ENCODE measurements at regions not wholly inside any gene's neighbourhood (a gene's known extent, or its start where the extent isn't known, plus 50 kb on each side); places are given as distances from the start of the nearest gene placed in this dataset.
"Not testable (repeated sequence)": the region's sequence is repeated elsewhere in the genome, so short reads cannot be mapped to it uniquely, and the experiment has no call there.

- no peak for DNase-seq
Measured at GRCh38 chr6:11380549-11380948, 148.1 kb upstream of the NEDD9 start.

GRCh38 chr6:11379805-11380204, 147.3 kb upstream of the NEDD9 start:
- DNase-seq: no peak

DNA sequence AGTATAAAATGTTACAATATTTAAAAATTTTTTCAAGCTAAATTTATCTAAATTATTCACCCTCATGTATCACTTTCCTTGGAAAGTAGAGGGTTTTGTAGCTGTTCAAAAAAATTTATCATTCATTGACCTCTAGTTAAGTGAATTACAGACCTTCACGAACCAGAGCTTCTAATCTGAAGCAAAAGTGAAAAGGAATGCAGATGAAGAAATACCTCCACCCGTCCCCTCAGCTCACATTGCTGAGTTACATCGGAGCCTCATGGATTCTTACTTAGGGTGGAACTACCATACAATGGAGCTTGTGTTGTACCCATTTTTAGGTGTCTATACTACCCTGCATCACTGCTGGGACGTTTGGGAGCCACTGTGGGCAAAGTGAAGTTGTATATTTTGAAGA, 146.2 kb upstream of the NEDD9 start:
- DNase-seq: no peak

DNA sequence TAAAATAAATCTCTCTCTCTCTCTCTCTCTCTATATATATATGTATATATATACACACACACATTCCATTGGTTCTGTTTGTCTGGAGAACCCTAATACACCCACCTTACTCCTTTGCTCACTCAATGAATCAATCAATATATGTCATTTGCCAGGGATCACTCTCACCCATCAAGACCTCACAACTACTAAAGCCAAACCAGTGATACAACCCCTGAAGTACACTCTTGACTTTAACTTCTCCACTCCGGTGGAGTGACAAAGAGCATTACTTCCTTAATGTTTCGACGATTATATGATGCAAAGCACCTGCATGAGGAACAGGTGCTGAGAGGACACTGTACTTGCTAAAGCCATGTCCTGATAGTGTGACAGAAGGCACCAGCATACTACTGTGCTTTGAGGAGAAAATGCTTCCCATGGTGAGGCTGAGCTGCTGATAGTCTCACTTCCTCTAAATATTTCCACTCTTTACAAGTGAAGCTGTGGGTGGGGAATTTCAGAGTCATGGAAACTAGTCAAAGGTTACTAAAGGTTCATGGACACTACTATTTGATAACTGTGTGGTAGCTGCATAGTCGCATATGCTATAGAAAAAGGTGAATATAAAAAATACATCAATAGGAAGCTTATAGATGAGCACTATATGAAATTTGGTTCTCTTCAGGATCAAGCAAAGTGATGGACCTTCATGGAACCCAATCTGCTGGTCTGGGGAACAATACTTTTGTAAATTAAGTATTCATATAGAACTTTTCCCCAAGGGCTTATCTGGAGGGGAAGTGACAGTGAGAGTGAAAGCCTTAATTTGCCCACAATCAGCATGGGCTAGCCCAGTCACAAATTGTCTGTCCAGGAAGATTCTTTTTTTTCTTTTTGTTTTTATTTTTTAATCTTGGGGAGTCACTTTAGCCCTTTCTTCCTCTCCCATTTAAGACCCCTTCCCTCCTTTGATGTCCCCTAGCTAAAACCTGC, 141.9 kb upstream of the NEDD9 start:
- no peak for DNase-seq

- no peak for DNase-seq
Measured at GRCh38 chr6:11373208-11373607, 140.7 kb upstream of the NEDD9 start.

DNA sequence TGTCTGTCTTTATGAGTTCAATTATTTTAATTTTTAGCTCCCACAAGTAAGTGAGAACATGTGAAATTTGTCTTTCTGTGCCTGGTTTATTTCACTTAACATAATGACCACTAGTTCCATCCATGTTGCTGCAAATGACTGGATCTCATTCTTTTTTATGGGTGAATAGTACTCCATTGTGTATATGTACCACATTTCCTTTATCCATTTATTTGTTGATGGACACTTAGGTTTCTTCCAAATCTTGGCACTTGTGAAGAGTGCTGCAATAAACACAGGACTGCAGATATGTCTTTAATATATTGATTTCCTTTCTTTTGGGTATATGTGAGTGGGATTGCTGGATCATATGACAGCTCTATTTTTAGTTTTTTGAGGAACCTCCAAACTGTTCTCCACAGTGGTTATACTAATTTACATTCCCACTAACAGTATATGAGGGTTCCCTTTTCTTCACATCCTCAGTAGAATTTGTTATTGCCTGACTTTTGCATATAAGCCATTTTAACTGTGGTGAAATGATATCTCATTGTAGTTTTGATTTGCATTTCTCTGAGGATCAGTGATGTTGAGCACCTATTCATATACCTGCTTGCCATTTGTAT, 139.8 kb upstream of the NEDD9 start:
- DNase-seq: not testable (repeated sequence)

DNA sequence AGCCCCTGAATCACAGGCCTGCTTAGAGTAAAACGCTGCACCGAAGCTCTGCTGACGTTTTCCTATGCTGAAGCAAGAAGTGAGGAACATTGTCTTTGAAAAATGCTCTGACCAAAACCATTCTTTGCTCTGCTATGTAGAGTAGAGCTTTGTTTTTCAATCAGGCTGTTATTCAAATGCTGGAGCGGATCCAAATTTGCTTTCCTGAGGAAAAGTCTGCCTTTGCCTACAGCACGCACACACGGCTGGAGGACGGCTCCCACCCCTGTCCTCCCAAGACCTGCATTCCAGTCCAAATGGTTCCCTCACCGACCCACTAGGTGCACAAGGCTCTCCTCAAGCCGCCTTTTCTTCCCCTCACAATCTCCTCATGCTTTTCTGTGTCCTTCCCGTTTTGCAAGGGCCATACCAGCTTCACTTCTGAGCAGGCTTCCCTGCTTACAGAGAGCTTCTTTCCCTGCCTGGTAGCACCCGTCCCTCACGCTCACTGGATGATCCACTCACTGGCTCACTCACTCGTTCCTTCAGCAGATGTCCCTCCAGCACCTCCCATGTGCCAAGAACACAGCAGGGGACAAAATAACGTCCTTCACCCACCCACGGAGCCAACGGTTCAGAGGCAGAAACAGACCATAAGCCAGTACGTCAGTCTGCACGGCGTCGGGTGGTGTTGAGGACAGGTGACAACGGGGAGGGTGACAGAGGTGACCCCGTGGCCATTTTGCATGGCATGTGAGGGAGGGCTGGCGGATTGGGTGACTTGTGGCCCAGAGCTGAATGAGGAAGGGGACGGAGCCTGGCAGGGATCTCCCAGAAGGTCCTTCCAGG, 137.9 kb upstream of the NEDD9 start:
- DNase-seq: no peak

- DNase-seq: no peak
Measured at GRCh38 chr6:11368760-11369159, 136.3 kb upstream of the NEDD9 start.

DNA sequence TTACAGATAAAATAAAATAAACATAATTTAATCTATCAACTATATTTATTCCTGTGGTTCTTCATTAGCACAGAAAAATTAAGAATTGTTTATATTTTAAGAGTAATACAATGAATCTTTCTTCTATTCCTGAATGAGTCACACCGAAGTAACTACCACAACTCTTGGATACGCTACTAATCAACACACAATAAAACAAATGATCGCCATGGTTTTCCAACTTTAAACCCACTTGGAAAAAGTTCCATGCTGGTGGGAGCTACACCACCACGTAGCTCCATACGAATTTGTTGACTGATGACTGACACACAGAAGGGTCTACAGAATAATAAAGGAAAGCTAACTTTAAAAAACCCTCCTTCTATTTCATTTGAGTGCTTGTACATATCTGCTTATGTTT, 135.8 kb upstream of the NEDD9 start:
- no peak for DNase-seq

- no peak for DNase-seq
Measured at GRCh38 chr6:11367638-11368199, 135.3 kb upstream of the NEDD9 start.

GRCh38 chr6:11366934-11367637, 134.6 kb upstream of the NEDD9 start:
- DNase-seq: no peak

DNA sequence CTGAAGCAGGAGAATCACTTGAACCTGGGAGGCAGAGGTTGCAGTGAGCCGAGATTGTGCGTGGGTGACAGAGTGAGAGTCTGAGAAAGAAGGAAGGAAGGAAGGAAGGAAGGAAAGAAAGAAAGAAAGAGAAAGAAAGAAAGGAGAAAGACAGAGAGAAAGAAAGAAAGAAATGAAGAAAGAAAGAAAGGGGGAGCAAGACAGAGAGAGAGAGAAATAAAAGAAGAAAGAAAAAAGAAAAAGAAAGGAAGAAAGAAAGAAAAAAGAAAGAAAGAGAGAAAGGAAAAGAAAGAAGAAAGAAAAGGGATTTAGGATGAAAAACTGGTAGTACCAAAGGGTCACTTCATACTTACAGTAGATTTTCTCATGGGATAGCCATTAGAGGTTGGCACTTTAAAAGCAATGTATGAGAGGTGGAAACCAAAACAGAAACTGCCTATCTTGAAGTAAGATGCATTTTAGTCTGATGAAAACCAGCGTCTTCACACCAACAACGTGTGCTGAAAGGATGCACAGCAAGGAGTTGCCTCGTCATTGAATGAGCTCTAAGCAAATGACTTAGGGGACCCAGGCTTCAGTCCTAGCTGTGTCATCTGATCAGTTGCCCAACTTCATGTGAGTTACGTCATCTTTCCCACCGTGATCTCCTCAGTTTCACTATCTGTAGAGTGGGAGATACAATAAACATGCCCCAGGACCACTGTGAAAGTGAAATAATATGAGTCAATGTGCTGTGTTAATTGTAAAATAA, 133.9 kb upstream of the NEDD9 start:
- DNase-seq: no peak

DNA sequence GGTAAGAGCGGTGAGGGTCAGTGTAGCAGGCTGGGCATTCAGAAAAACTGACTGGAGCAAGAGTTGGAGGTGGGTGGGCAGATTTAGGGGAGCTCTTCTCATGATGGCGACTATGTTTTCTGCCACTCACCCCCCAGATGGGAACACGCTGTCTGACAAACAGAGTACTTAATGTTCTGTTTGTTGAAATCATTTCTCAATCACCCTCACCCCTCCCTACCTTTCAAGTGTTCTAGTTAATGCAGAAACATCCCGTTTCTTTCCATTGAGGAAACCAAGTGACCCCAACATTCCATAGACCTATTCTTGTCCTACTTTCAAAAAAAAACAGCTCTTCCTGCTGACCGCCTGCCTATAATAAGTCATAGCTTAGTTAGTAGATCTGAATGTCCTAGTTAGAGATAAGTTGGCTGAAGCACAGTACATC, 132.5 kb upstream of the NEDD9 start:
- DNase-seq: no peak

- no peak for DNase-seq
Measured at GRCh38 chr6:11363881-11364576, 131.6 kb upstream of the NEDD9 start.

DNA sequence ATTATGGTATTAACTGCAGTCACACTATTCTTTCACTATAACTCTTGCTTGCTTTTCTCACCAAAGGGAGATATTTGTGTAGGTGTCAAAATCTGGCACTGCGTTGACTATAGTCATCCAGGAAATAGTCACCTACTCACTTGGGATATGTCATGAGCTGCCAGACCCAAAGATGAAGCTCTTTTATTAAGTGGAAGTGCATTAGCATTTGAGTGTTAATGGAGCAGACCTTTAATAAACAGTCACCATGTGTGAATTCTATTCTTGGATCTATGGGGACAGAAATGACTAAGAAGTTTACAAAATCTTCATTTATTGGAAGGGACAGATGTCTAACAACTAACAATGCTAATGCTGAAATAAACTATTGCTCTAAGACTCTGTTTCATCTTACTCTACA, 130.1 kb upstream of the NEDD9 start:
- no peak for DNase-seq

GRCh38 chr6:11358904-11359830, 126.7 kb upstream of the NEDD9 start:
- no peak for DNase-seq

DNA sequence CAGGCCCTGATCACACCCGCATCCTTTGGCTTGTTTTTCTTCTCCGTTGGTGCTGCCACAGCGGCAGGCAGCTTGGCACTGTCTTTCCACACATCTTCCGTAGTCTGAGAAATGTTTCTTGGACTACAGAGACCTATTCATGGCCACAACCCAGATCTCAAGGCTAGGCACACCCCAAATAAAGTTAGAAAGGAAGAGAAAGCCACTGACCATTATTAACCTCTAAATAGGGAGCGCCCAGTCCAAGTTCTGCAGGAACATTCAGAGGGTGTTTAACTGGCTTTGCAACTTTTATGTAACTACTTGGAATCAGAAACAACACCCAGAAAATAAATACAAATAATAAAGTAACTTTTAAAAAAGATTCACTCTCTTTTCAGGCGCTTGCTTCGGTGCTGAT, 124.8 kb upstream of the NEDD9 start:
- DNase-seq: no peak

GRCh38 chr6:11356404-11357155, 124.1 kb upstream of the NEDD9 start:
- DNase-seq: no peak

GRCh38 chr6:11353921-11354389, 121.5 kb upstream of the NEDD9 start:
- peak in 3 of 4 experiments; percentile 5 to 21 (median 13) for DNase-seq
